K562 (cell line): ENCODE measurements at regions not wholly inside any gene's neighbourhood (a gene's known extent, or its start where the extent isn't known, plus 50 kb on each side); places are given as distances from the start of the nearest gene placed in this dataset.

ENCODE experiments used
- ATAC-seq: fragments of 200-7000 bp; cut with Tn5 transposase; 3 replicates; pipeline ENCODE4 v1.9.1; 2020; ENCODE audit warnings: moderate library complexity
- BruUV-seq: library from RNA; stranded (reverse); fragments of 400-500 nt; replicated peaks from 2 replicates; lab custom pipeline; 2021; lab: Mats Ljungman, UMichigan
- CTCF ChIA-PET: fragments of 300-600 bp; formaldehyde crosslinking; extraction: SDS; loops from one replicate; lab custom pipeline; 2021; ENCODE audit warnings: low intra/inter-chr PET ratio; lab: Yijun Ruan, JAX
- POLR2A ChIA-PET: fragments of 300-600, 350-650 bp; sonication (Branson Sonifier 250); formaldehyde crosslinking; extraction: SDS; loops from one replicate; lab custom pipeline; 2021; ENCODE audit warnings: antibody characterized with exemption, inconsistent platforms; lab: Yijun Ruan, JAX
- DNase-seq, 4 experiments: peaks; one replicate each; pipeline versions ENCODE4 v3.0.0 to v3.0.0-alpha.2; 2011 to 2018; ENCODE audit warnings: low spot score in 3 of 4, mixed read lengths in 3 of 4; ENCODE audit errors: extremely low read depth in 1 of 4
- FAIRE-seq: peaks from 2 replicates; lab custom pipeline; 2011; peaks lifted over from hg19 to GRCh38; lab: Jason Lieb, UNC
- H2AFZ ChIP-seq: 2 replicates; pipeline ENCODE4 v1.6.0; 2011; ENCODE audit warnings: low read depth, low read length, control low read depth, inconsistent platforms
- H3K27ac ChIP-seq: fragments of 200-600 bp; 3 replicates; pipeline ENCODE4 v1.8.0; 2011; ENCODE audit warnings: low read depth, mild to moderate bottlenecking, control low read depth, inconsistent platforms, low read length, moderate library complexity, mixed read lengths; ENCODE audit errors: extremely low read depth
- H3K27me3 ChIP-seq, 2 experiments: fragments of 300-600 bp in 1 of 2; 2 replicates in 1 of 2; 3 replicates in 1 of 2; pipeline versions ENCODE4 v1.6.0 to v1.8.0; 2011; ENCODE audit warnings: inconsistent platforms in 2 of 2, low read length in 2 of 2, mild to moderate bottlenecking in 1 of 2, mixed read lengths in 1 of 2, moderate library complexity in 1 of 2; ENCODE audit not compliant: control insufficient read depth in 2 of 2, insufficient read depth in 2 of 2
- H3K36me3 ChIP-seq: fragments of 300-600 bp; 3 replicates; pipeline ENCODE4 v1.8.0; 2011; ENCODE audit warnings: mild to moderate bottlenecking, low read length, inconsistent platforms; ENCODE audit not compliant: control insufficient read depth, insufficient read depth
- H3K4me1 ChIP-seq, 2 experiments: fragments of 200-600 bp in 1 of 2; replicated peaks in 1 of 2; 2 replicates in 1 of 2; 3 replicates in 1 of 2; pipeline versions ENCODE4 v1.5.1 to v1.8.0; 2011; ENCODE audit warnings: inconsistent platforms in 2 of 2, low read length in 2 of 2, mild to moderate bottlenecking in 1 of 2, mixed read lengths in 1 of 2, moderate library complexity in 1 of 2; ENCODE audit not compliant: control insufficient read depth in 2 of 2, insufficient read depth in 2 of 2
- H3K4me2 ChIP-seq: 2 replicates; pipeline ENCODE4 v1.6.1; 2011; ENCODE audit warnings: low read length, control low read depth, inconsistent platforms, mixed read lengths; ENCODE audit not compliant: insufficient read depth
- H3K4me3 ChIP-seq: fragments of 200-600 bp; sonication (generic), shearing (Covaris generic); 2 replicates; pipeline ENCODE4 v1.5.1; 2016; ENCODE audit warnings: control low read depth, inconsistent platforms
- H3K79me2 ChIP-seq: fragments of 200-600 bp; 3 replicates; pipeline ENCODE4 v1.8.0; 2011; ENCODE audit warnings: low read length, inconsistent platforms; ENCODE audit not compliant: control insufficient read depth, insufficient read depth
- H3K9ac ChIP-seq, 2 experiments: 2 replicates each; pipeline versions ENCODE4 v1.6.0 to v1.6.1; 2011; ENCODE audit warnings: low read depth in 2 of 2, low read length in 2 of 2, control low read depth in 1 of 2, inconsistent platforms in 1 of 2, mild to moderate bottlenecking in 1 of 2, mixed read lengths in 1 of 2; ENCODE audit not compliant: insufficient read depth in 1 of 2
- H3K9me1 ChIP-seq: one replicate; pipeline ENCODE4 v1.6.0; 2011; ENCODE audit warnings: inconsistent platforms, mild to moderate bottlenecking, low read length, moderate library complexity; ENCODE audit not compliant: control insufficient read depth, insufficient read depth
- H3K9me3 ChIP-seq: replicated peaks from 2 replicates; pipeline ENCODE4 v1.5.1; 2011; ENCODE audit warnings: low read depth, low read length, inconsistent platforms; ENCODE audit not compliant: control insufficient read depth, insufficient read depth
- H4K20me1 ChIP-seq: replicated peaks from 2 replicates; pipeline ENCODE4 v1.6.1; 2011; ENCODE audit warnings: low read length, inconsistent platforms, mixed read lengths; ENCODE audit not compliant: control insufficient read depth, insufficient read depth
- CTCF ChIP-seq, 3 experiments: IDR thresholded peaks in 2 of 3; conservative IDR thresholded peaks in 1 of 3; 2 replicates each; pipeline ENCODE4 v1.5.1; 2011 to 2012; ENCODE audit warnings: low read length in 3 of 3, mild to moderate bottlenecking in 3 of 3, control low read depth in 2 of 3, improper control_type of control experiment in 1 of 3, inconsistent platforms in 1 of 3, low read depth in 1 of 3, mixed read lengths in 1 of 3, moderate library complexity in 1 of 3; ENCODE audit not compliant: insufficient read depth in 2 of 3
- CXXC5 ChIP-seq: fragments of 250-450 bp; sonication (Bioruptor Pico); IDR thresholded peaks from 2 replicates; pipeline ENCODE4 v1.8.0; 2022; ENCODE audit warnings: inconsistent platforms, mild to moderate bottlenecking, moderate library complexity
- NR2C1 ChIP-seq, 2 experiments: fragments of 450-650 bp; IDR thresholded peaks; 2 replicates each; pipeline ENCODE4 v1.6.1; 2017; ENCODE audit warnings: mild to moderate bottlenecking in 2 of 2, antibody characterized with exemption in 1 of 2, inconsistent platforms in 1 of 2, missing compliant biosample characterization in 1 of 2, missing genetic modification characterization in 1 of 2
- TAF9B ChIP-seq: fragments of 450-650 bp; IDR thresholded peaks from 2 replicates; pipeline ENCODE4 v1.6.1; 2018; ENCODE audit warnings: mild to moderate bottlenecking; ENCODE audit not compliant: partially characterized antibody
- ZNF274 ChIP-seq: IDR thresholded peaks from 2 replicates; pipeline ENCODE4 v1.6.1; 2011; ENCODE audit warnings: low read depth, mild to moderate bottlenecking, low read length, moderate library complexity, borderline replicate concordance
- WGBS: fragments of 100-300 bp; shearing (Covaris generic); methylation state at CpG from one replicate; pipeline ENCODE4 v1.1.6; 2016; ENCODE audit warnings: low coverage, mixed read lengths; ENCODE audit not compliant: insufficient coverage; ENCODE audit errors: missing lambda C conversion rate; 5-methylcytosine and 5-hydroxymethylcytosine counted together
- in situ Hi-C: fragments of 300-500 bp; cut with MboI; formaldehyde crosslinking; loops from 4 replicates; pipeline ENCODE4 v1.15.0; 2018; ENCODE audit warnings: inconsistent platforms, mixed read lengths
- intact Hi-C: fragments of 100-400 bp; cut with micrococcal nuclease; formaldehyde crosslinking; loops from 2 replicates; pipeline ENCODE4 v1.14.2; 2022

- no peak for TF ChIP-seq TAF9B
These were observed 703.5 kb downstream of the TMTC2 start (continued) for GRCh38 chr12:83390186-83390585.

- Histone ChIP-seq H3K27ac (no peak overlapping the region), H4K20me1 (no peaks in the 10 kb centered on the region), H3K4me3 (no peak overlapping the region), H3K9me3 (no peaks in the 10 kb centered on the region), H3K36me3 (no peaks in the 10 kb centered on the region), H3K4me1 (no peaks in the 10 kb centered on the region), H3K9ac (no peak overlapping the region), H3K4me2 (no peak overlapping the region), H3K27me3 (no peaks in the 10 kb centered on the region), H2AFZ (peak overlapping the region; percentile 50; the same call in 1 of the 2 replicates), H3K79me2 (no peaks in the 10 kb centered on the region), H3K9me1 (no peaks in the 10 kb centered on the region)
- intact Hi-C loops: loop anchor here (2.0 to 10.0 kb wide), 3 partner anchors 125 to 705 kb away; no protein-coding TSS in a partner anchor
- CTCF ChIA-PET: no interaction called here
- BruUV-seq: no TSS peak
- POLR2A ChIA-PET: interaction anchor here (0.6 kb wide), 1 partner anchor 176 kb away, joined by 3 read pairs; no protein-coding TSS in a partner anchor
- FAIRE-seq (peak; percentile 15), DNase-seq (peak in 2 of 4 experiments; percentile 10 to 48), ATAC-seq (peak; percentile 90)
- 23% methylated on average over 16 of the region's 16 CpGs for WGBS
- in situ Hi-C loops: no loop called here
- TF ChIP-seq NR2C1 (IDR thresholded peaks at IDR 0.05): no peak
- peak; percentile 65 for TF ChIP-seq NR2C1 (tag; IDR thresholded peaks at IDR 0.05)
- TF ChIP-seq CXXC5: 0 out of 2 replicates have a peak, but pooled peaks have one; percentile 28
- TF ChIP-seq ZNF274: no peak
- TF ChIP-seq CTCF (IDR thresholded peaks at IDR 0.05 in 2 of 3, conservative IDR thresholded peaks at IDR 0.05 in 1 of 3; ENCODE audit: insufficient read depth in 2 of 3, low read depth in 1 of 3, low read length in 3 of 3): peak; percentile 45 to 59 (median 58); a peak in 5 of 6 replicates
These were observed 702.7 kb downstream of the TMTC2 start for GRCh38 chr12:83389237-83389996.
